ENCODE measurements at regions not wholly inside any gene's neighbourhood (a gene's known extent, or its start where the extent isn't known, plus 50 kb on each side); places are given as distances from the start of the nearest gene placed in this dataset.

DNA sequence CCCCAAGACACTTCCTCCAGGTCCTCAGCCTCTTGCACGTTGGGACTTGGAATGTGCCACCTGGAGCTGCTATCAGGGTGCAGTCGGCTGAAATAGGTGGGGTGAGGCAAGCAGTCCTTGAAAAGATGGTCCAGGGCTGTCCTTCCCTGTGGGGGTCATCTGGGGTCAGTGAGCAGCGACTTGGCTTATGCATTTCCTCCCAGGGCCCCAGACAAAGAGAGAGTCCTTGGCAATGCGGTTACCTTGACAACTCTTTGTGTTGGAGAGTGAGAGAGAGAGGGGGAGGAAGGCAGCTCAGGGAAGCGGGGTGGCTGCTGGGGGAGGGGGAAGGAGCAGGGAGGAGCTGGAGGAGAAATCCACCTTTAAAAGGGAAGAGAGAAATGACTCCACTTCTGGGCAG, 93.8 kb downstream of the MIAT start:
- no peaks in the 10 kb centered on the region for H3K27me3 ChIP-seq
- H3K4me1 ChIP-seq, result no peaks in the 10 kb centered on the region
- in situ Hi-C loops (cut with MboI; ENCODE audit: low sequenced_read_pairs in 4 of 4), result loop anchor here in 2 of 4 donors (25.0 kb wide), 1 partner anchor 1061 kb away; the partner anchor contains the start of gene MN1 (in 2 of the 2)
- H3K27ac ChIP-seq, result no peak overlapping the region
- no peak for TF ChIP-seq POLR2A (IDR thresholded peaks at IDR 0.05)
- no peak for TF ChIP-seq CTCF (IDR thresholded peaks at IDR 0.05 in 4 of 5, conservative IDR thresholded peaks at IDR 0.05 in 1 of 5)
- H3K4me3 ChIP-seq, result no peak overlapping the region
- DNase-seq (no peak), ATAC-seq (no peak)
- intact Hi-C loops (cut with DNase I; ENCODE audit: low total_unique reads), result loop anchor here (10.0 kb wide), 3 partner anchors 1134 to 1844 kb away; no protein-coding TSS in a partner anchor
- no peaks in the 10 kb centered on the region for H3K9me3 ChIP-seq
- H3K36me3 ChIP-seq, result no peaks in the 10 kb centered on the region

GRCh38 chr22:26753125-26753862, 95.9 kb downstream of the MIAT start:
- Histone ChIP-seq H3K4me1 (peaks cover 0 to 3% of the 10 kb centered on the region in 2 donors), H3K9me3 (no peaks in the 10 kb centered on the region), H3K27ac (no peak overlapping the region), H3K4me3 (no peak overlapping the region), H3K27me3 (no peaks in the 10 kb centered on the region), H3K36me3 (no peaks in the 10 kb centered on the region)
- ATAC-seq, result no peak
- no peak for DNase-seq
- intact Hi-C loops (cut with DNase I; ENCODE audit: low total_unique reads), result loop anchor here (10.0 kb wide), 3 partner anchors 1132 to 1842 kb away; no protein-coding TSS in a partner anchor
- in situ Hi-C loops (cut with MboI; ENCODE audit: low sequenced_read_pairs in 4 of 4), result loop anchor here in 2 of 4 donors (25.0 kb wide), 1 partner anchor 1059 kb away; the partner anchor contains the start of gene MN1 (in 2 of the 2)
- TF ChIP-seq CTCF (IDR thresholded peaks at IDR 0.05 in 4 of 5, conservative IDR thresholded peaks at IDR 0.05 in 1 of 5) (no peak), POLR2A (IDR thresholded peaks at IDR 0.05) (no peak)

- ATAC-seq (peak; percentile 33 to 70), DNase-seq (no peak)
- Histone ChIP-seq H3K4me3 (peak overlapping the region in 1 of 4 donors; percentile 32), H3K27me3 (no peaks in the 10 kb centered on the region), H3K36me3 (no peaks in the 10 kb centered on the region), H3K27ac (no peak overlapping the region), H3K4me1 (peaks cover 0 to 3% of the 10 kb centered on the region in 2 donors), H3K9me3 (no peaks in the 10 kb centered on the region)
- intact Hi-C loops (cut with DNase I; ENCODE audit: low total_unique reads) (loop anchor here (5.0 to 10.0 kb wide), 4 partner anchors 1051 to 1838 kb away; no protein-coding TSS in a partner anchor), in situ Hi-C loops (cut with MboI; ENCODE audit: low sequenced_read_pairs in 4 of 4) (loop anchor here in 2 of 4 donors (25.0 kb wide), 1 partner anchor 1056 kb away; the partner anchor contains the start of gene MN1 (in 2 of the 2))
- TF ChIP-seq POLR2A (IDR thresholded peaks at IDR 0.05) (no peak), CTCF (IDR thresholded peaks at IDR 0.05 in 4 of 5, conservative IDR thresholded peaks at IDR 0.05 in 1 of 5) (peak; percentile 79 to 95 (median 88))
Observed at GRCh38 chr22:26756675-26757293, 99.4 kb downstream of the MIAT start.

DNA sequence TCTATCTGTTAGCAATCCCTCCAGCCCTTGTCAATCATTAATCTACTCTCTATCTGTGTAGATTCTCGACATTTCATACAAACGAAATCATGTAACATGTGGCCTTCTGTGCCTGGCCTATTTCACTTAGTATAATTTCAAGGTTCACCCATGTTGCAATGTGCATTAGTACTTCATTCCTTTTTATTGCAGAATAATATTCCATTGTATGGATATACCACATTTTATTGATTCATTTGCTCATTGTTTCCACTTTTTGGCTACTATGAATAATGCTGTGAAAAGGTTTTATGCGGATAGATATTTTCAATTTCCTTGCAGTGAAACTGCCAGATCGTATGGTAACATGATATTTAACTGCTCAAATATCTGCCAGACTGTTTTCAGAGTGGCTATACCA, 100.1 kb downstream of the MIAT start:
- no peak for DNase-seq
- ATAC-seq, result no peak
- no peak overlapping the region for H3K27ac ChIP-seq
- H3K4me3 ChIP-seq, result no peak overlapping the region
- intact Hi-C loops (cut with DNase I; ENCODE audit: low total_unique reads) (loop anchor here (5.0 to 10.0 kb wide), 4 partner anchors 1050 to 1837 kb away; no protein-coding TSS in a partner anchor), in situ Hi-C loops (cut with MboI; ENCODE audit: low sequenced_read_pairs in 4 of 4) (loop anchor here in 2 of 4 donors (25.0 kb wide), 1 partner anchor 1055 kb away; the partner anchor contains the start of gene MN1 (in 2 of the 2))
- no peaks in the 10 kb centered on the region for H3K27me3 ChIP-seq
- no peaks in the 10 kb centered on the region for H3K36me3 ChIP-seq
- TF ChIP-seq POLR2A (IDR thresholded peaks at IDR 0.05) (no peak), CTCF (IDR thresholded peaks at IDR 0.05 in 4 of 5, conservative IDR thresholded peaks at IDR 0.05 in 1 of 5) (no peak)
- peaks cover 0 to 3% of the 10 kb centered on the region in 2 donors for H3K4me1 ChIP-seq
- no peaks in the 10 kb centered on the region for H3K9me3 ChIP-seq

Data from gastrocnemius medialis (tissue), 4 donors.